Endothelial cell of umbilical vein (primary cell): ENCODE measurements at regions not wholly inside any gene's neighbourhood (a gene's known extent, or its start where the extent isn't known, plus 50 kb on each side); places are given as distances from the start of the nearest gene placed in this dataset.
"Not testable (repeated sequence)": the region's sequence is repeated elsewhere in the genome, so short reads cannot be mapped to it uniquely, and the experiment has no call there.

Experiments
- MYC ChIP-seq: IDR thresholded peaks from one replicate; pipeline ENCODE4 v1.6.1; 2011; ENCODE audit warnings: mild to moderate bottlenecking, low read depth, low read length
- POLR2A ChIP-seq: IDR thresholded peaks from 2 replicates; pipeline ENCODE4 v1.6.1; 2012; ENCODE audit warnings: low read depth, mild to moderate bottlenecking, control low read depth, low read length

GRCh38 chr2:132282104-132282503 lies 120.4 kb upstream of the ANKRD30BL start:
- not testable (repeated sequence) for TF ChIP-seq MYC, POLR2A
